ENCODE measurements at regions not wholly inside any gene's neighbourhood (a gene's known extent, or its start where the extent isn't known, plus 50 kb on each side); places are given as distances from the start of the nearest gene placed in this dataset.

DNA sequence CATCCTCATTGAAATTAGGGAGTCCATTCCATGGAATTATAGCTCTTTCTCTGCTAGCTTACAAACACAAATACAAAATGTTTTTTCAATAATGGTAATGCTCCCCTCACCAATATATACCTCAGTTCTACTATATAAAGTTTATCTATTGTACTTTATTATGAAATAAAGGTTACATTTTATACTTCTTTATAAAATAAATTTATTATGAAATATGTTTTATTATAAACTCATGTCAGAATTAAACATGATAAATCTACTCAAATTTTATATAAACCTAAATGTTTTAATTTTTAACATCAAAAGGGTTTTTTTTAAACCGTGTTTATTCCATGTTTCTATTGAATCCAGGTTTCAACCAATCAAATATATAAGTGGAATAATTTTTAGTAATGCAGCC is 646.1 kb upstream of the PCDH20 start:
- TF ChIP-seq, protein P1, sequence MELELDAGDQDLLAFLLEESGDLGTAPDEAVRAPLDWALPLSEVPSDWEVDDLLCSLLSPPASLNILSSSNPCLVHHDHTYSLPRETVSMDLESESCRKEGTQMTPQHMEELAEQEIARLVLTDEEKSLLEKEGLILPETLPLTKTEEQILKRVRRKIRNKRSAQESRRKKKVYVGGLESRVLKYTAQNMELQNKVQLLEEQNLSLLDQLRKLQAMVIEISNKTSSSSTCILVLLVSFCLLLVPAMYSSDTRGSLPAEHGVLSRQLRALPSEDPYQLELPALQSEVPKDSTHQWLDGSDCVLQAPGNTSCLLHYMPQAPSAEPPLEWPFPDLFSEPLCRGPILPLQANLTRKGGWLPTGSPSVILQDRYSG (CRISPR knock-in tag; IDR thresholded peaks at IDR 0.05), result no peak
- TF ChIP-seq, protein P2, sequence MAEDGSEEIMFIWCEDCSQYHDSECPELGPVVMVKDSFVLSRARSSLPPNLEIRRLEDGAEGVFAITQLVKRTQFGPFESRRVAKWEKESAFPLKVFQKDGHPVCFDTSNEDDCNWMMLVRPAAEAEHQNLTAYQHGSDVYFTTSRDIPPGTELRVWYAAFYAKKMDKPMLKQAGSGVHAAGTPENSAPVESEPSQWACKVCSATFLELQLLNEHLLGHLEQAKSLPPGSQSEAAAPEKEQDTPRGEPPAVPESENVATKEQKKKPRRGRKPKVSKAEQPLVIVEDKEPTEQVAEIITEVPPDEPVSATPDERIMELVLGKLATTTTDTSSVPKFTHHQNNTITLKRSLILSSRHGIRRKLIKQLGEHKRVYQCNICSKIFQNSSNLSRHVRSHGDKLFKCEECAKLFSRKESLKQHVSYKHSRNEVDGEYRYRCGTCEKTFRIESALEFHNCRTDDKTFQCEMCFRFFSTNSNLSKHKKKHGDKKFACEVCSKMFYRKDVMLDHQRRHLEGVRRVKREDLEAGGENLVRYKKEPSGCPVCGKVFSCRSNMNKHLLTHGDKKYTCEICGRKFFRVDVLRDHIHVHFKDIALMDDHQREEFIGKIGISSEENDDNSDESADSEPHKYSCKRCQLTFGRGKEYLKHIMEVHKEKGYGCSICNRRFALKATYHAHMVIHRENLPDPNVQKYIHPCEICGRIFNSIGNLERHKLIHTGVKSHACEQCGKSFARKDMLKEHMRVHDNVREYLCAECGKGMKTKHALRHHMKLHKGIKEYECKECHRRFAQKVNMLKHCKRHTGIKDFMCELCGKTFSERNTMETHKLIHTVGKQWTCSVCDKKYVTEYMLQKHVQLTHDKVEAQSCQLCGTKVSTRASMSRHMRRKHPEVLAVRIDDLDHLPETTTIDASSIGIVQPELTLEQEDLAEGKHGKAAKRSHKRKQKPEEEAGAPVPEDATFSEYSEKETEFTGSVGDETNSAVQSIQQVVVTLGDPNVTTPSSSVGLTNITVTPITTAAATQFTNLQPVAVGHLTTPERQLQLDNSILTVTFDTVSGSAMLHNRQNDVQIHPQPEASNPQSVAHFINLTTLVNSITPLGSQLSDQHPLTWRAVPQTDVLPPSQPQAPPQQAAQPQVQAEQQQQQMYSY (CRISPR knock-in tag; IDR thresholded peaks at IDR 0.05), result no peak
- no peak for TF ChIP-seq NBN (conservative IDR thresholded peaks at IDR 0.05)
- TF ChIP-seq, protein P3, sequence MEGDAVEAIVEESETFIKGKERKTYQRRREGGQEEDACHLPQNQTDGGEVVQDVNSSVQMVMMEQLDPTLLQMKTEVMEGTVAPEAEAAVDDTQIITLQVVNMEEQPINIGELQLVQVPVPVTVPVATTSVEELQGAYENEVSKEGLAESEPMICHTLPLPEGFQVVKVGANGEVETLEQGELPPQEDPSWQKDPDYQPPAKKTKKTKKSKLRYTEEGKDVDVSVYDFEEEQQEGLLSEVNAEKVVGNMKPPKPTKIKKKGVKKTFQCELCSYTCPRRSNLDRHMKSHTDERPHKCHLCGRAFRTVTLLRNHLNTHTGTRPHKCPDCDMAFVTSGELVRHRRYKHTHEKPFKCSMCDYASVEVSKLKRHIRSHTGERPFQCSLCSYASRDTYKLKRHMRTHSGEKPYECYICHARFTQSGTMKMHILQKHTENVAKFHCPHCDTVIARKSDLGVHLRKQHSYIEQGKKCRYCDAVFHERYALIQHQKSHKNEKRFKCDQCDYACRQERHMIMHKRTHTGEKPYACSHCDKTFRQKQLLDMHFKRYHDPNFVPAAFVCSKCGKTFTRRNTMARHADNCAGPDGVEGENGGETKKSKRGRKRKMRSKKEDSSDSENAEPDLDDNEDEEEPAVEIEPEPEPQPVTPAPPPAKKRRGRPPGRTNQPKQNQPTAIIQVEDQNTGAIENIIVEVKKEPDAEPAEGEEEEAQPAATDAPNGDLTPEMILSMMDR (CRISPR knock-in tag; IDR thresholded peaks at IDR 0.05), result no peak
- no peak for TF ChIP-seq NFYB (CRISPR knock-in tag; IDR thresholded peaks at IDR 0.05)
- TF ChIP-seq, protein P4, sequence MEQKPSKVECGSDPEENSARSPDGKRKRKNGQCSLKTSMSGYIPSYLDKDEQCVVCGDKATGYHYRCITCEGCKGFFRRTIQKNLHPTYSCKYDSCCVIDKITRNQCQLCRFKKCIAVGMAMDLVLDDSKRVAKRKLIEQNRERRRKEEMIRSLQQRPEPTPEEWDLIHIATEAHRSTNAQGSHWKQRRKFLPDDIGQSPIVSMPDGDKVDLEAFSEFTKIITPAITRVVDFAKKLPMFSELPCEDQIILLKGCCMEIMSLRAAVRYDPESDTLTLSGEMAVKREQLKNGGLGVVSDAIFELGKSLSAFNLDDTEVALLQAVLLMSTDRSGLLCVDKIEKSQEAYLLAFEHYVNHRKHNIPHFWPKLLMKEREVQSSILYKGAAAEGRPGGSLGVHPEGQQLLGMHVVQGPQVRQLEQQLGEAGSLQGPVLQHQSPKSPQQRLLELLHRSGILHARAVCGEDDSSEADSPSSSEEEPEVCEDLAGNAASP (CRISPR knock-in tag; IDR thresholded peaks at IDR 0.05; ENCODE audit: borderline replicate concordance), result no peak
- TF ChIP-seq ZNF180 (CRISPR knock-in tag; IDR thresholded peaks at IDR 0.05; ENCODE audit: borderline replicate concordance, low read depth), result no peak
